Loucy (cell line): ENCODE measurements at regions not wholly inside any gene's neighbourhood (a gene's known extent, or its start where the extent isn't known, plus 50 kb on each side); places are given as distances from the start of the nearest gene placed in this dataset.

ENCODE experiments used
- CTCF ChIP-seq: fragments of 200-600 bp; sonication (generic); conservative IDR thresholded peaks from 2 replicates; pipeline ENCODE4 v1.5.1; 2014; ENCODE audit warnings: mild to moderate bottlenecking, antibody characterized with exemption, low read length
- EZH2phosphoT487 ChIP-seq: fragments of 200-600 bp; IDR thresholded peaks from 2 replicates; pipeline ENCODE4 v1.6.1; 2018; ENCODE audit warnings: antibody characterized with exemption, mild to moderate bottlenecking, moderate library complexity, borderline replicate concordance

DNA sequence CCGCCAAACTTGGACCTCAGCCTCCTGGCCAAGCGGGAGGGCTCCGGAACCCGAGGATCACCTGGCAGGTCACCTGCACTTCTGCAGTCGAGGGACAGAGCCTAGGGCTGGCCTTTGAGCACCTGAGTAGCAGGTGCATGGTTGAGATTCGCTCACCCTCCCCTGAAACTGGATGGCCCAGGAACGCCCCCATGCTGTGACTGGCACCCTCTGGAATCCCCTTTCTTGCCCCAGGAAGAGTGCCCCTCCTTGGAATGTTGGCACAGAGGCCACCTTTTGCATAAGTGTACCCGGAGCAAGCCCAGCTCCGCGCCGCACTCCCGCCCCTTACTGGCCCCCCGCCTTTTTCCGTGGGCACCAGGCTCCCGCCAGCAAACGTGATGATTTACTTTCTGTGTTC is 112.5 kb upstream of the IER5L start:
- TF ChIP-seq CTCF (no peak), EZH2phosphoT487 (no peak)
